Mucosa of descending colon (tissue), 3 donors: ENCODE measurements at regions not wholly inside any gene's neighbourhood (a gene's known extent, or its start where the extent isn't known, plus 50 kb on each side); places are given as distances from the start of the nearest gene placed in this dataset.

Source experiments
- ATAC-seq: fragments of 200-7000 bp; cut with Tn5 transposase; one replicate; pipeline ENCODE4 v1.9.1; 2020; ENCODE audit warnings: mild to moderate bottlenecking, moderate library complexity
- DNase-seq, 3 donors: peaks; one replicate each; pipeline ENCODE4 v3.0.0-alpha.2; 2020
- H3K36me3 ChIP-seq: fragments of 200-600 bp; one replicate; pipeline ENCODE4 v1.8.0; 2021; ENCODE audit warnings: low read depth, mild to moderate bottlenecking
- H3K4me1 ChIP-seq: fragments of 200-600 bp; one replicate; pipeline ENCODE4 v1.8.0; 2021; ENCODE audit warnings: low read depth, mild to moderate bottlenecking
- H3K4me3 ChIP-seq: fragments of 200-600 bp; one replicate; pipeline ENCODE4 v1.8.0; 2021; ENCODE audit warnings: mild to moderate bottlenecking
- H3K9me3 ChIP-seq: fragments of 200-600 bp; one replicate; pipeline ENCODE4 v1.8.0; 2021; ENCODE audit warnings: mild to moderate bottlenecking
- intact Hi-C, 2 donors: fragments of 100-400 bp; cut with DNase I in 1 of 2; cut with micrococcal nuclease in 1 of 2; formaldehyde crosslinking; loops; one replicate each; pipeline versions ENCODE4 v1.11.0 to v1.11.1; 2022; cut with DNase I, micrococcal nuclease
- TF ChIP-seq, protein P1 (sequence below): fragments of 200-600 bp; IDR thresholded peaks from one replicate; pipeline ENCODE4 v1.8.0; 2022; ENCODE audit warnings: antibody characterized with exemption, mild to moderate bottlenecking
- donor health status: DM: no; HTN: no; CAD: no; lungs with moderate emphysema.
- donor health status: DM: no; HTN: no; CAD: no.
- donor health status: DM: no; HTN: yes; CAD: no.

DNA sequence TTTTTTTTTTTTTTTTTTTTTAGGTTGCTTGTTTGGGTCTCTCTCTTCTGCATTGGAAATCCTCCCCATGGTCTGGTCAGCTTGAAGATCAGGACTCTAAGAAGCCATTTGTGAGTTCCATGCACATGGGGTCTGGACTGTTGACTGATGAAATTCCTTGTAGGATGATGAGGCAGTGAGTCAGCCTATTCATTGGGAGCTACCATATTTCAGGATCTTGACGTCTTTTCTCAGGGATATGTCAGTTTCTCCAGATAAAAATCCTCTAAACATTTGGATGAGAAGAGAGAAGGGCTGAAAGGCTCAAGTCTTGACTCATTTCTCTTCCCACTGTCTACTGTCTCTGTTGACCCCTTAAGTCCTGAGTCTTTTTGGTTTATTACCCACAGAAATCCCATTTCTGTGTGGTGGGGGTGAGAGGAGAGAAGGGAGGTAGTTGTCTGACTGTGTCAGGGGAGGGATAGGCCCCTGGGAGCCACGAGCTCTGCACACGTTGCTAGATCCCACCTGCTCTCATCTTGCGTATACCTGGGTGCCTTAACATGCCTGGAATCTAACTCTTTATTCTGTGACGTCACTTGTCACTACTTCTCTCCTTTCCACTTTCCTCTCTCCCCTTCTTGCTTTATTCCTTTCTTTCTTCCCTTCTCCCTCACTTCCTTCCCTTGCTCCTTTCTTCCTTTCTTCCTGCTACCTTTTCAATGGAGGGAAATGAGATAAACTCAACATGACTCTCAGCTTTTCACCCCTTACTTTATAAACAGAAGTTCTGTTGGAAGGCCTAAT lies 333.1 kb upstream of the XYLT1 start:
- DNase-seq: no peak
- intact Hi-C loops: no loop called here
- no peak for ATAC-seq
- no peaks in the 10 kb centered on the region for H3K4me1 ChIP-seq
- no peaks in the 10 kb centered on the region for H3K36me3 ChIP-seq
- no peak overlapping the region for H3K4me3 ChIP-seq
- H3K9me3 ChIP-seq: no peaks in the 10 kb centered on the region
- TF ChIP-seq, protein P1, sequence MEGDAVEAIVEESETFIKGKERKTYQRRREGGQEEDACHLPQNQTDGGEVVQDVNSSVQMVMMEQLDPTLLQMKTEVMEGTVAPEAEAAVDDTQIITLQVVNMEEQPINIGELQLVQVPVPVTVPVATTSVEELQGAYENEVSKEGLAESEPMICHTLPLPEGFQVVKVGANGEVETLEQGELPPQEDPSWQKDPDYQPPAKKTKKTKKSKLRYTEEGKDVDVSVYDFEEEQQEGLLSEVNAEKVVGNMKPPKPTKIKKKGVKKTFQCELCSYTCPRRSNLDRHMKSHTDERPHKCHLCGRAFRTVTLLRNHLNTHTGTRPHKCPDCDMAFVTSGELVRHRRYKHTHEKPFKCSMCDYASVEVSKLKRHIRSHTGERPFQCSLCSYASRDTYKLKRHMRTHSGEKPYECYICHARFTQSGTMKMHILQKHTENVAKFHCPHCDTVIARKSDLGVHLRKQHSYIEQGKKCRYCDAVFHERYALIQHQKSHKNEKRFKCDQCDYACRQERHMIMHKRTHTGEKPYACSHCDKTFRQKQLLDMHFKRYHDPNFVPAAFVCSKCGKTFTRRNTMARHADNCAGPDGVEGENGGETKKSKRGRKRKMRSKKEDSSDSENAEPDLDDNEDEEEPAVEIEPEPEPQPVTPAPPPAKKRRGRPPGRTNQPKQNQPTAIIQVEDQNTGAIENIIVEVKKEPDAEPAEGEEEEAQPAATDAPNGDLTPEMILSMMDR: no peak

DNA sequence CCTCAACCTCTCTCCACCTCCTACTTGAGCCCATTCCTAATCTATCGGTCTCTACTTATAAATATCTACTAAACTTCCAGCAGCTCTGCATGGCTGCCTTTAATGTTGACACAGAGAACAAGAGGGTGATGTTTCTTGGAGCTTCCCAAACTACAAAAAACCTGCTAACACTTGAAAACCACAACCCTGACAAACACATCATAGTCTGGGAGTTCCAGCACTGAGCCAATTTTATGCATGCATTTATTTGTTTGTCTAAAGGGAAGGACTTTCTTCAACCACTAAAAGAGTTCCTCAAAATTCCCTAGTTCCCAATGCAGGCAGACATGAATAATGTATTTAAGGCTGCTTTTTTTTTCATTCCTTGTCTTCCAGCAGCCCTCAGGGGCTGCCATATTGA lies 331.8 kb upstream of the XYLT1 start:
- H3K4me1 ChIP-seq: no peaks in the 10 kb centered on the region
- H3K4me3 ChIP-seq: no peak overlapping the region
- H3K36me3 ChIP-seq: no peaks in the 10 kb centered on the region
- ATAC-seq (no peak), DNase-seq (no peak)
- no peaks in the 10 kb centered on the region for H3K9me3 ChIP-seq
- TF ChIP-seq, protein P1: no peak
- intact Hi-C loops: no loop called here

DNA sequence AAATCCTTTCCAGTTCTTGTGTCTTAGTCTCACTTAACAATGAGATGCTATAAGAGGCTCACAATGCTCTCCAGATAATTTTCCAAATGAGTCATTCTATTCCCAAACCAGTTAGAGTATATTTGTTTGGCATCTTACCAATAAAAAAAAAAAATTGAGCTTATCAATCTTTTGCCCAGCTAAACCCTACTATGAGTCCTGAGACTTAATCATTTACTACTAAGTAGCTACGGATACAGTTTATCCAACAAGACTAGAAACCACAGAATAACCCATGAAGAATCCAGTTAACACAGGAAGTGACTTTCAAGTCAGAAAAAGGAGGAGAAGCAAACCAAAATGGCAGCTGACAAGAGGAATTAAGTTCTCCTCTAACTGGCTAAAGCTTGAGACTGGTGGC lies 330.3 kb upstream of the XYLT1 start:
- no peak for DNase-seq
- no peaks in the 10 kb centered on the region for H3K36me3 ChIP-seq
- H3K4me3 ChIP-seq: no peak overlapping the region
- intact Hi-C loops: no loop called here
- no peak for ATAC-seq
- TF ChIP-seq, protein P1: no peak
- no peaks in the 10 kb centered on the region for H3K9me3 ChIP-seq
- H3K4me1 ChIP-seq: no peaks in the 10 kb centered on the region

DNA sequence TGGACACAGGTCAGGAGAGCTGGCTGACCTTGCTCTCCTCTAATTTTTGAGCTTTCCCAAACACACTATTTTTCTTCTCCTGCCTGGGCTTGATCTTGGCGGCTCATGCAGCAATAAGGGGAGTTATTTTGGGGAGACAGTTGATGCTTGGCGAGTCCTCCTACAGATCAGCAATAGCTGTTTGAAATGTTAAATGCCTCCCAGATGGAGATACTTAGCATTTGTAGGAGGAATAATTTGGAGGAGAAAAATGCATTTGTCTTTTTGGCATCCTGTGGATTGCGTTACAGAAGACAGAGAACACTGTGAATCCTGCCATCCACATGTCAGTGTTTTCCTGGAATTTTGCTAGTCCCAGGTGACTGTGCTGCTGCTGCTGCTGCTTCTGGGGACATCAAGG lies 328.0 kb upstream of the XYLT1 start:
- intact Hi-C loops: no loop called here
- DNase-seq: no peak
- H3K36me3 ChIP-seq: no peaks in the 10 kb centered on the region
- H3K4me3 ChIP-seq: no peak overlapping the region
- no peak for ATAC-seq
- TF ChIP-seq, protein P1: no peak
- no peaks in the 10 kb centered on the region for H3K9me3 ChIP-seq
- H3K4me1 ChIP-seq: no peaks in the 10 kb centered on the region

DNA sequence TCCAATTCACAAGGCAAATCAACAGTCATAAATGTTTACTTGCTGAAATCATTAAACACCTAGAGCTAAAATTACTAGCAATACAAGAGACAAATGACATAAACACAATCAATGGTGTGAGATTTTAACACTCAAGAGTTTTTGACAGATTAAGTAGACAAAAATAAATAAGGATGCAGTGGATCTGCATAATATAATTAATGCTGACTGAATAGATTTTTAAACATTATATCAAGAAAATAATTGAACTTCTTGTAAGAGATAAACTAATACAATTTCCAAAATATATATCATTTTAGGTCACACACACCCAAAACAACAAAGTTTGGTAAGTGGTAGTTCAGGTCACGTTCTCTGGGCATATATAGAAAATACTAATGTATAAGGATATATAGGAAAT lies 322.6 kb upstream of the XYLT1 start:
- ATAC-seq: no peak
- Histone ChIP-seq H3K36me3 (no peaks in the 10 kb centered on the region), H3K4me1 (no peaks in the 10 kb centered on the region), H3K4me3 (no peak overlapping the region), H3K9me3 (no peaks in the 10 kb centered on the region)
- intact Hi-C loops: no loop called here
- no peak for DNase-seq
- TF ChIP-seq, protein P1: no peak

GRCh38 chr16:17784073-17784472 lies 313.3 kb upstream of the XYLT1 start:
- intact Hi-C loops: no loop called here
- Histone ChIP-seq H3K9me3 (no peaks in the 10 kb centered on the region), H3K36me3 (no peaks in the 10 kb centered on the region), H3K4me1 (no peaks in the 10 kb centered on the region), H3K4me3 (no peak overlapping the region)
- peak in 1 of 3 donors; percentile 7 for DNase-seq
- ATAC-seq: no peak
- TF ChIP-seq, protein P1: no peak
